HG02870 (cell line): ENCODE measurements at regions not wholly inside any gene's neighbourhood (a gene's known extent, or its start where the extent isn't known, plus 50 kb on each side); places are given as distances from the start of the nearest gene placed in this dataset.
"Not testable (repeated sequence)": the region's sequence is repeated elsewhere in the genome, so short reads cannot be mapped to it uniquely, and the experiment has no call there.

Source experiments
- ATAC-seq: cut with Tn5 transposase; IDR thresholded peaks from one replicate; pipeline ENCODE4 v1.9.1; 2021; ENCODE audit warnings: mild to moderate bottlenecking, moderate library complexity; ENCODE audit not compliant: unreplicated experiment

GRCh38 chr4:188992706-188993105, 853.5 kb downstream of the TRIML1 start:
- ATAC-seq, result no peak

DNA sequence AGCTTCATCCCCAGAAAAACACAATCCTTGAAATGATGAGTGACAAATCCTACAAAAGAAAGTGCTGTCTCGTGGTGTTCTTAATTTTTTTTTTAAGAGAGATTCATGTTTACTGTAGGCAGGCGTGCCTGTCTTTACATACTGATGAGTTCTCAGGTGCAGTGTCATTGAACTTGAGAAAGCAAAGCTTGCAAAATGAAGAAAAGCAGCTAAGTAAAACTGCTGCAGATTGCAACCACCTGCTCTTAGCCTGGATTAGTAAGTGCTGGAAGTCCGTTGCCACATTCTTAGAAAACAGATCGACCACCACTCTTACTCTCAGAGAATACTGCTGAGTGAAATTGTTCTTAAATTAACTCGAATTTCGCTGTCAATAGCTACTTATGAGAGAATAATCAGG, 854.6 kb downstream of the TRIML1 start:
- no peak for ATAC-seq

DNA sequence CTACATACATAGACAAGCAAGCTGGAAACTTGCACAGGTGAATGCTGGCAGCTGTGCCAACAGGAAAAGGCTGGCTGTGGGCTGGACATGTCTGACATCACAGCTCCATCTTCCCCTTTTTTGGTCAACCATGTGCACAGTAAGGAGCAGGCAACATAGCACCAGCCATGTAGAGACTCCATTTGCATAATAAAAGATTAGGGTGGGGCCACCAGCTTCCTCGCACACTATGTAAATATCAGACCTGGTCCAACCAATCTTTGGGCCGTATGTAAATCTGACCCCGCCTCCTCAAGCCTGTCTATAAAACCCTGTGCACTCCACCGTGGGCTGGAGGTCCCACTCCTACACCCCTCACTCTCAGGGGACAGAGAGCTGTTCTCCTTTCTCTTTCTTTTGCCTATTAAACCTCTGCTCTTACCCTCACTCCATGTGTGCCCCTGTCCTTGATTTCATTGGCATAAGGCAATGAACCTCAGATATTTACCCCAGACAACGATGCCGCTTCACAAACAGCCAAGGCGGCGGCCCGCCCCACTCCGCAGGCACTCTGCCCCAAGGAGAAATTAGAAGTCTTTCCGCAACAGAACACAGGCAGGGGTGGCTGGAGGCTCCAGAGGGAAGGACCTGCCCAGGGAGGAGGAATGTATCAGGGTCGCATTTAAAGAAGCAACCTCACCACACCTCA, 862.2 kb downstream of the TRIML1 start:
- no peak for ATAC-seq

GRCh38 chr4:189001971-189002450, 862.8 kb downstream of the TRIML1 start:
- no peak for ATAC-seq

- ATAC-seq, result no peak
These were observed 863.2 kb downstream of the TRIML1 start for GRCh38 chr4:189002475-189002874.

- ATAC-seq, result not testable (repeated sequence)
These were observed 871.4 kb downstream of the TRIML1 start for GRCh38 chr4:189010452-189011217.

GRCh38 chr4:189021831-189022230, 882.6 kb downstream of the TRIML1 start:
- no peak for ATAC-seq

DNA sequence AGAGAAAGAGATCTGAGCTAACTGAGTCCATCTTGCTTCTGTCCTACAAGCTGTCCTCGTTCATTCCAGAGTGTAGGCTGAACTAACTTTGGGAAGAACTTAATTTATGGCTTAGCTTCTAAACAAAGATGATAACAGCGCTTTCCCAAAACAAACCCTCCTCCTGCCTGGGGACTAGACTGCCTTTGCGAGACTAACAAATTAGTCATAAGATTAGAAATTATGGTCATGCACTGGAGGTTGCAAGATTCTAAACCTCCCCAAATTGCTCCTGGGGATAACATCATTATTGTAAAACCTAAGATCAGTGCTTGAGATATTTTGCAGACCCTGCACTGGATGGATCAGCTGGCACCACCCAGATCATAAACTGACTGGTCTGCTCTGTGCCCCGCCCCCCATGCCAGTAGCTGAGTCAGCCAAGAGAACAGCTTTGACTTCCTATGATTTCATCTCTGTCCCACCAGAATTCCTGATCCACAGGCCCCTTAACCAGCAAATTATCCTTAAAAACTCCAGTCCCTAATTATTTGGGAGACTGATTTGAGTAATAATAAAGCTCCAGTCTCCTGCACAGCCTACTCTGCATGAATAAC, 883.3 kb downstream of the TRIML1 start:
- ATAC-seq, result no peak

DNA sequence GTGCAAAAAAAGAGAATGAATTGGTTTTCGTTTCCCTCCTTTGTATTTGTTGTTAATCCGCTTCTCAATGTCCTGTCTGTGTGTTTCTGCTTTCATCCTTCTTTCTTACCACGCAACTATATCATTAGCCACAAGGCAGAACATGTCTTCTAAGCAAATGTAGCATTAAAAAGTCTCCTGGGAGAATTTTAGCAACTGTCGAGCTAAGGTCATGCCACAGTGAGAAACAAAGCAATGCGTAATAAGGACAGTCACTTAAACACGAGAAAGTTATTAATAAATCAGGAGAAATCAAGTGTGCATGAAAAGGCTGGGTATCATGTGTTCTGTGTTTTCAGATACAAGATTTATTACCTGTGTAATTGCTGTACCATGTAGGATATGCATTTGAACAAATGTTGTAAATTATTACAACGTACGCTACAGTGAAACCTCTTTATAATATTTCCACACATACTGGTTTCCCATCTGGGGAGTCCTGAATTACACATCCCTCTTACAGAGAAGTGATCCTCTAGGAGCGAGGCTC, 890.8 kb downstream of the TRIML1 start:
- no peak for ATAC-seq

- ATAC-seq, result no peak
These were observed 893.5 kb downstream of the TRIML1 start for GRCh38 chr4:189032606-189033338.

DNA sequence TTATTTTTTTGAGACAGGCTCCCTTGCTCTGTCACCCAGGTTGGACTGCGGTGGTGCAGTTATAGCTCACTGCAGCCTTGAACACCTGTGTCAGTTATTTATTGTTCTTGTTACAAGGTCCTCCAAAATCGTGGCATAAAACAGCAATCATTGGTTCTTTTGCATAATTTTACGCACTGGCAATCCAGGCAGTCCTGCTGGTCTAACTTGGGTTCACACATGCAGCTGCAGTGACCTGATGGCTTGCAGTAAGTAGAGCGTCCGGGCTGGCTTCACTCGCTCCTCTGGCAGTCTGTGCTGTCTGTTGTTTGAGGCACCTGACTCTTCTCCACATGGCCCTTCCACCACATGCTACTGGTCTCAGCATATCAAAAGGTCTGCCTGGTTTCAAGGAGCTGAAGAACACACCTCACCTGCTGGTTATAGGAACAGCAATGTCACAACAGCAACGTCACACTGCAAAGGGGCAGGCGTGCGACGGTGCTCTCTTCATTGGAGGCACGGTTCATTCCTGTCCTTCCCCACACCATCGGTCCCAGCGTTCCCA, 894.6 kb downstream of the TRIML1 start:
- ATAC-seq, result no peak

- no peak for ATAC-seq
These were observed 895.9 kb downstream of the TRIML1 start for GRCh38 chr4:189035091-189035490.

- ATAC-seq, result no peak
These were observed 896.4 kb downstream of the TRIML1 start for GRCh38 chr4:189035654-189036053.

- ATAC-seq, result no peak
These were observed 897.7 kb downstream of the TRIML1 start for GRCh38 chr4:189036906-189037305.

DNA sequence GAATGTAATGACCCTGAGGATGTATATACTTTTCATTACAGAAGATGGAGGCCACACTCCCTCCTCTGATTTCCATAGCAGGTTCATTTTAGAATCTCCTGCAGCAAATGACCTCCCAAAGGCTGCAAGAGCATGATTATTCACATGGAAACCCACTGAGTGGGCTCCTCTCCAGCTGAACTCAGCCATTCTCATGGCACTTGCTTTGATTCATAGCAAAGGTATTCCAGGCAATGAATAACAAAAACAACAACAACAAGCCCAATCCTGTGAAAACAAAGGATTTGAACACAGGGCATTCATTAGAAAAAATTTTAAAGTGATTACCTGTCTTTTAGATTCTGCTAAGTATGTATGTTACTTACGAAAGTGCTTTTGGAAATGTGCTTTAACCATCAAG, 894.0 kb upstream of the FRG1 start:
- ATAC-seq, result no peak

DNA sequence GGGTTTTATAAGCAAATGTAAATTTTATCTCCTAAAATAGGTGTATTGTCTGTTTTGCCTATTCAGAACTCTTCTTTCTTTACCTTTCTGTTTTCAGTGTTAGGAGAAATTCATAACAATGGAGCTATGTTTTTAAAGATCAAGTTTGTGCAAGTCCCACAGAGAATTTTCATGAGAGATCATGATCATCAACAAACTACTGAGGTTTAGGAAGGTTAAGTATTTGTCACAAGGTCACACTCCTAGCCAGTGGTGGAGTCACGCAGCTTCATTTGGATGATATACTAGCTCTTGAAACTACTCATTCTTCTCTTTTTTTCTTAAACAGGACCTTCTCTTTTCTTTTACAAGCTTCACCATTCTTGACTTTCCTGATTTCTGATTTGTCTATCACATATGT, 892.6 kb upstream of the FRG1 start:
- ATAC-seq, result no peak

- ATAC-seq, result no peak
These were observed 891.0 kb upstream of the FRG1 start for GRCh38 chr4:189049682-189050081.

GRCh38 chr4:189050643-189051042, 890.0 kb upstream of the FRG1 start:
- no peak for ATAC-seq

- ATAC-seq, result no peak
These were observed 887.1 kb upstream of the FRG1 start for GRCh38 chr4:189053621-189054020.

- ATAC-seq, result no peak
These were observed 880.6 kb upstream of the FRG1 start for GRCh38 chr4:189060104-189060503.
